Mucosa of descending colon (tissue), 3 donors: ENCODE measurements at regions not wholly inside any gene's neighbourhood (a gene's known extent, or its start where the extent isn't known, plus 50 kb on each side); places are given as distances from the start of the nearest gene placed in this dataset.

Source experiments
- ATAC-seq: fragments of 200-7000 bp; cut with Tn5 transposase; one replicate; pipeline ENCODE4 v1.9.1; 2020; ENCODE audit warnings: mild to moderate bottlenecking, moderate library complexity
- DNase-seq, 3 donors: peaks; one replicate each; pipeline ENCODE4 v3.0.0-alpha.2; 2020
- H3K36me3 ChIP-seq: fragments of 200-600 bp; one replicate; pipeline ENCODE4 v1.8.0; 2021; ENCODE audit warnings: low read depth, mild to moderate bottlenecking
- H3K4me1 ChIP-seq: fragments of 200-600 bp; one replicate; pipeline ENCODE4 v1.8.0; 2021; ENCODE audit warnings: low read depth, mild to moderate bottlenecking
- H3K4me3 ChIP-seq: fragments of 200-600 bp; one replicate; pipeline ENCODE4 v1.8.0; 2021; ENCODE audit warnings: mild to moderate bottlenecking
- H3K9me3 ChIP-seq: fragments of 200-600 bp; one replicate; pipeline ENCODE4 v1.8.0; 2021; ENCODE audit warnings: mild to moderate bottlenecking
- intact Hi-C, 2 donors: fragments of 100-400 bp; cut with DNase I in 1 of 2; cut with micrococcal nuclease in 1 of 2; formaldehyde crosslinking; loops; one replicate each; pipeline versions ENCODE4 v1.11.0 to v1.11.1; 2022; cut with DNase I, micrococcal nuclease
- TF ChIP-seq, protein P1 (sequence below): fragments of 200-600 bp; IDR thresholded peaks from one replicate; pipeline ENCODE4 v1.8.0; 2022; ENCODE audit warnings: antibody characterized with exemption, mild to moderate bottlenecking
- donor health status: DM: no; HTN: no; CAD: no; lungs with moderate emphysema.
- donor health status: DM: no; HTN: no; CAD: no.
- donor health status: DM: no; HTN: yes; CAD: no.

DNA sequence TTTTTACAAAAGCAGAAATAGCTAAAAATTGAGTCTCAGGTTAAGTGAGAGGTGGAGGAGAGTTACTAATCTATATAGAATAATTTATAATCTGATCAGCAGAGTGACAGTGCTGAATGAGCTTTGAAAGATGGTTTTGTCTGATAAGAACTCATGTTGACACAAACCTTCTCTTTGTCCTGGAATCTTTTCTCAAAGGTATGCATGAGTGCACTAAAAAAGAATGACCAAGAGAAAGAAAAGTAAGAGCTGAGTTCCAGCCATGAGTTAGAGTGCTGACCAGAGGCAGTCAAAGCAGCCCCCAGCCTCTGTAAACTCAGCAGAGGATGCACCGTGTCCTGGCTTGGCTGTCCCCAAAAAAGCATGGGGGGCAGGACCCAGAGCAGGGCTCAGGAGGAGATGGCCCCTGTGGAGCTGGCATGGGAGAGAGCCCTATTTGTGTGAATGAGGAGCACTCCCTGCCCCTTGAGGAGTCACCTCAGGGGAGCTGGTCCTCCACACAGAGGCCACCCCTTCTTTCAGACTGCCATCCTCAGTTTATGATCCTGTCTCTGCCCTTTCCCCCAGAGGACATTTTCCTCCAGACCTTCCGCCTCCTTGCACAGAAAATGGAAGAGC is 129.8 kb downstream of the SEC23A start:
- Histone ChIP-seq H3K4me3 (no peak overlapping the region), H3K9me3 (no peaks in the 10 kb centered on the region), H3K36me3 (no peaks in the 10 kb centered on the region), H3K4me1 (no peaks in the 10 kb centered on the region)
- no peak for DNase-seq
- intact Hi-C loops = no loop called here
- TF ChIP-seq, protein P1, sequence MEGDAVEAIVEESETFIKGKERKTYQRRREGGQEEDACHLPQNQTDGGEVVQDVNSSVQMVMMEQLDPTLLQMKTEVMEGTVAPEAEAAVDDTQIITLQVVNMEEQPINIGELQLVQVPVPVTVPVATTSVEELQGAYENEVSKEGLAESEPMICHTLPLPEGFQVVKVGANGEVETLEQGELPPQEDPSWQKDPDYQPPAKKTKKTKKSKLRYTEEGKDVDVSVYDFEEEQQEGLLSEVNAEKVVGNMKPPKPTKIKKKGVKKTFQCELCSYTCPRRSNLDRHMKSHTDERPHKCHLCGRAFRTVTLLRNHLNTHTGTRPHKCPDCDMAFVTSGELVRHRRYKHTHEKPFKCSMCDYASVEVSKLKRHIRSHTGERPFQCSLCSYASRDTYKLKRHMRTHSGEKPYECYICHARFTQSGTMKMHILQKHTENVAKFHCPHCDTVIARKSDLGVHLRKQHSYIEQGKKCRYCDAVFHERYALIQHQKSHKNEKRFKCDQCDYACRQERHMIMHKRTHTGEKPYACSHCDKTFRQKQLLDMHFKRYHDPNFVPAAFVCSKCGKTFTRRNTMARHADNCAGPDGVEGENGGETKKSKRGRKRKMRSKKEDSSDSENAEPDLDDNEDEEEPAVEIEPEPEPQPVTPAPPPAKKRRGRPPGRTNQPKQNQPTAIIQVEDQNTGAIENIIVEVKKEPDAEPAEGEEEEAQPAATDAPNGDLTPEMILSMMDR = no peak
- no peak for ATAC-seq

DNA sequence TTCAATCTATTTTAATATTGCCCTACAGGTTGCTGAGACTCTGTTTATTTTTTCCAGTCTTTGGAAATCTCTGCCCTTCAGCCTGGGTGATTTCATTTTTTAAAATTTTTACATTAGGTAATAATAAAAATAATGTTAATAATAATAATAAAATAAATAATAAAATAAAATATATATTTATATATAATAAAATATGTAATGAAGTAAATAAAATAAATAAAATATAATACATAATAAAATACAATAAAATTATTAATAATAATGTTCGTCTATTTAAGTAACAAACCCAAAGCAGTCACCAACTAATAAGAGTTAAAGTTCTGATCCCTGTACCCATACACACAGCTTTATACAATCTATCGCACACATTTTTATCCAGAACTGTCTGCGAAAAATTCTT is 130.5 kb downstream of the SEC23A start:
- DNase-seq (no peak), ATAC-seq (no peak)
- TF ChIP-seq, protein P1 = no peak
- Histone ChIP-seq H3K9me3 (no peaks in the 10 kb centered on the region), H3K36me3 (no peaks in the 10 kb centered on the region), H3K4me1 (no peaks in the 10 kb centered on the region), H3K4me3 (no peak overlapping the region)
- intact Hi-C loops = no loop called here

DNA sequence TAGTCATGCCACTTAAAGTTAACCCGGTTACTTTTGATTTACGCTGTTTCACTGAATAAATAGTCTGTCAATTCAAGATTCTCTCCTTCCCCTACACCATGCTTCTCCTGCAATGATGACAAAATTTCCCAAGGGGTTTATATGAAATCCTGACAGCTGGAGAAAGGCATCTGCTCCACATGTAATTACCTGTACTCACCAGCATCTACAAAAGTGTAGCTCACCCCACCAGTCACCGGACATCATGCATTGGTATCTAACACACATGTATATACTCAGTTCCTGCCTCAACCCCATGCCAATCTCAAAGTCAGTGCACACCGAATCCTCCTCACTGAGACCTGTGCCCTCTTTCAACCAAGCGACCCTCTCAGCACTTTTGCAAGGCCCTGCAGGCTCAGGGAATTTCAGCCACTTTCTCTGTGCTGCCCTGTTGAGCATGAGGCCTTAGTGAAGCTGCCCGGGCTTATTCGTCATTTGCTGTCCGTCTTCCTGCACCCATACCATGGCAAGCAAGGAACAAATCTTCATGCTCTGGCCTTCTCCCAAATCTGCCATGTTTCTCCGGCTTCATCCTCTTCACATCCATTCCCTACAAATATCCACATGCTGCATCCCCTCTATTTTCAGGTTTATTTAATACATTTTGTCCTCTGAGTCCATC is 131.6 kb downstream of the SEC23A start:
- intact Hi-C loops = no loop called here
- TF ChIP-seq, protein P1 = no peak
- DNase-seq (no peak), ATAC-seq (no peak)
- Histone ChIP-seq H3K4me1 (no peaks in the 10 kb centered on the region), H3K9me3 (no peaks in the 10 kb centered on the region), H3K4me3 (no peak overlapping the region), H3K36me3 (no peaks in the 10 kb centered on the region)

DNA sequence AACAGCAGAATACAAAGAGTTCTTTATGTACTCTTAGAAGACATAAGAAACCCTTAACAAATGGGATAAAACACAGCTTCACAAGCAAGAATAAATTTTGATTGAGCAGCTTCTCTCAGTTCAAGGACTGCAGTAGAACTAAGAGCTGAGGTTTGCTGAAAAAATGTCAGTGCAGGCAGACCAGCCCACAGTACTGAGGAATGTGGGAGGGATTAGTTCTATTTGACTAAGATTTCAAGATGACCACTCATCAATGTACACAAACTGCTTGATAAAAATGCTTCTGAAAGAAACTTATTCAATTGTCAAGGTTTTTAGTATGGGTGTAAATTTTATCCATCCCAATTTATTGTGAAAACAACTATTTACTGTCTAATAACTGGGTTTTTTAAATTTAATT is 138.4 kb downstream of the SEC23A start:
- Histone ChIP-seq H3K9me3 (no peaks in the 10 kb centered on the region), H3K36me3 (no peaks in the 10 kb centered on the region), H3K4me1 (no peaks in the 10 kb centered on the region), H3K4me3 (no peak overlapping the region)
- no peak for DNase-seq
- no peak for ATAC-seq
- TF ChIP-seq, protein P1 = no peak
- intact Hi-C loops = no loop called here

DNA sequence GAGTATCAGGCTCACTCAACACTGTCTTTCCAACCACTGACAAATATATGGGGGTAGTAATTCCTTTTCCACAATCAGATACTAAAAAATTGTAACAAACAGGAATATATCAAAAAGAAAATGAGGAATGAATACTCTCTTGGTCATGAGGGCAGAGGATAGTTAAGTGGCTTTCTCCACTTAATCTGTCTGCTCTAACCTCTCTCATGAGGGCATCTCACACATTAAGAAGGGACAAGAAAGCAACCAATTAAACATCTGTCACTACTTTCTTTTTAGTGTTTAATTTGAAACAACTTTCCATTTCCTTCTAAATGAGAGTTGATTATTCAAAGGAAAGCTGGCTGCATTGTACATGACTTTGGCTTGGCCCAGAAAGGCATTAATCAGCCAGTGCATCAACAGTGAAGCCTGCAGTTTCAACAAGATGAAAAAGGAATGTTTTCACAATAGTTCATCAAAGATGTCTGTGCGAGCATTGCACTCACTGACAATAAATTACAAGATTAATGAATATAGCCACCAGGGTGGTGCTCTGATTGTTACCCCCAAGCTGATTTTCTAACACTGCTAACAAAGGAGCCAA is 142.0 kb downstream of the SEC23A start:
- DNase-seq = no peak
- H3K9me3 ChIP-seq = no peaks in the 10 kb centered on the region
- no peaks in the 10 kb centered on the region for H3K36me3 ChIP-seq
- no peak overlapping the region for H3K4me3 ChIP-seq
- no peaks in the 10 kb centered on the region for H3K4me1 ChIP-seq
- intact Hi-C loops = no loop called here
- TF ChIP-seq, protein P1 = no peak
- no peak for ATAC-seq
